HG03457 (cell line): ENCODE measurements at regions not wholly inside any gene's neighbourhood (a gene's known extent, or its start where the extent isn't known, plus 50 kb on each side); places are given as distances from the start of the nearest gene placed in this dataset.

Experiments used
- ATAC-seq: cut with Tn5 transposase; IDR thresholded peaks from one replicate; pipeline ENCODE4 v1.9.1; 2021; ENCODE audit warnings: moderate number of reproducible peaks; ENCODE audit not compliant: unreplicated experiment

DNA sequence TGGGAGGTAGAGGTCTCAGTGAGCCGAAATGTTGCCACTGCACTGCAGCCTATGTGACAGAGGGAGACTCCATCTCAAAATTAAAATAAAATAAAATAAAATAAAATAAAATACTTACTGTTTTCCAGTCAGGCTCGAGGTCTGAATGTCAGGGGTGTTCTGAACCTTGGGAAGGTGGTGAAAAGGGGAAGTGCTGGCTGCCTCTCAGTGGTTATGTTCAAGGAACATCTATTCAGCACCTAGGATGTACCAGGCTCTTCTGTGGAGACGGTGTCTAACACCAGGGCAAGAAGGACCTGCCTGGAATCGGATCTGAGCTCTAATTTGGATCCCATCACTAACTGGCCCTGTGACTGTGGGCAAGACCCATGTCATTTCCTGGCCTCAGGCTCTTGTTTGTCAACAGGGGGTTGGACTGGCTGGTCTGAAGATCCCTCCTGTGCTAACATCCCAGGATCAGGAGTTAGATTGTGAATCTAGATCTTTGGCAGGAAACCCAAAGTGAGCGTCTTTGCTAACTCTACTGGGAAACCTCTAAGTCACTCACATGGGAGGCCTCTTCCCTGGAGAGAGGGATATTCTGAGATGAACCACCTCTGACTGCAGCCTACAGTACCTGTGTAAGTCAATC, 63.4 kb upstream of the SIRPG start:
- no peak for ATAC-seq

DNA sequence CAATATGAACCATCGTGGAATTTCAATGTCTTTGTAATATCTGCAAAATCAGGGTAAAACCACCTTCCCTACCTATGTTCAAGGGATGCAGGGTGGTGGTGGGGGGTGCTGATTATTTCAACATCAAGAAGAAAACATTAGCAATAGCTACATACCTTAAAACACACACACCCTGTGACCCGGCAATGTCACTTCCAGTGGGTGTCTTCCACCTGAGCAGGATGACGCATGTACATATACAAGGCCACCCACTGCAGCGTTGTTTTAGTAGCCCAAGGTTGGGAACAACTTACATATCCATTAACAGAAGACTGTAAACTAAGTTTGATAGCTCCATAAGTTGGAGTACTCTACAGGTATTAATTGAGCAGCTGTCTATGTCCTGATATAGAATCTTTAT, 62.6 kb upstream of the SIRPG start:
- ATAC-seq = no peak

DNA sequence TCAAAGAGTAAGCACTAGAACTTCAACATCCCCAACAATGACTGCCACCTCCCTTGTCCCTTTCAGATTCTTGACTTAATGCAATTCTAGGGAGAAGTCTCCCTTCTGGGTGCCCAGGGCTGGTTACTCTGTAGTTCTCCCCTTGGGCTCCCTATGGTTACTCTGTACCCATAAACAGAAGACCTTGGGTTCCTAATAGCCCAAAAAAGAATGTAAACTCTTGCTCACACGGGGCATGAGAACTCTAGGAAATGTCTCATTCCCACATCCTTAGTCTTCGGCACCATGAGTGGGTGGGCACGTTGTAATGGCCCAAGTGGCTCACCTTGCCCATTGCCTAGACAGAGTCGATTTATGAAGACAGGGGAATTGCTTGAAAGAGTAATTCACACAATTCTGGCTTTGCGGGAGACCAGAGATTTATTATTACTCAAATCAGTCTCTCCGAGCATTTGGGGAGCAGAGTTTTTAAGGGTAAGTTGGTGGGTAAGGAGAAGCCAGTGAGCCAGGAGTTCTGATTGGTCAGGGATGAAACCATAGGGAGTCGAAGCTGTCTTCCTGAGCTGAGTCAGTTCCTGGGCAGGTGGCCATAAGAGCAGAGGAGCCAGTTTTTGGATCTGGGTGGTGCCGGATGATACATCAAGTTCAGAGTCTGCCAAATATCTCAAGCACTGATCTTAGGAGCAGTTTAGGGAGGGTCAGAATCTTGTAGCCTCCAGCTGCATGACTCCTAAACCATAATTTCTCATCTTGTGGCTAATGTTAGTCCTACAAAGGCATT, 61.2 kb upstream of the SIRPG start:
- no peak for ATAC-seq

DNA sequence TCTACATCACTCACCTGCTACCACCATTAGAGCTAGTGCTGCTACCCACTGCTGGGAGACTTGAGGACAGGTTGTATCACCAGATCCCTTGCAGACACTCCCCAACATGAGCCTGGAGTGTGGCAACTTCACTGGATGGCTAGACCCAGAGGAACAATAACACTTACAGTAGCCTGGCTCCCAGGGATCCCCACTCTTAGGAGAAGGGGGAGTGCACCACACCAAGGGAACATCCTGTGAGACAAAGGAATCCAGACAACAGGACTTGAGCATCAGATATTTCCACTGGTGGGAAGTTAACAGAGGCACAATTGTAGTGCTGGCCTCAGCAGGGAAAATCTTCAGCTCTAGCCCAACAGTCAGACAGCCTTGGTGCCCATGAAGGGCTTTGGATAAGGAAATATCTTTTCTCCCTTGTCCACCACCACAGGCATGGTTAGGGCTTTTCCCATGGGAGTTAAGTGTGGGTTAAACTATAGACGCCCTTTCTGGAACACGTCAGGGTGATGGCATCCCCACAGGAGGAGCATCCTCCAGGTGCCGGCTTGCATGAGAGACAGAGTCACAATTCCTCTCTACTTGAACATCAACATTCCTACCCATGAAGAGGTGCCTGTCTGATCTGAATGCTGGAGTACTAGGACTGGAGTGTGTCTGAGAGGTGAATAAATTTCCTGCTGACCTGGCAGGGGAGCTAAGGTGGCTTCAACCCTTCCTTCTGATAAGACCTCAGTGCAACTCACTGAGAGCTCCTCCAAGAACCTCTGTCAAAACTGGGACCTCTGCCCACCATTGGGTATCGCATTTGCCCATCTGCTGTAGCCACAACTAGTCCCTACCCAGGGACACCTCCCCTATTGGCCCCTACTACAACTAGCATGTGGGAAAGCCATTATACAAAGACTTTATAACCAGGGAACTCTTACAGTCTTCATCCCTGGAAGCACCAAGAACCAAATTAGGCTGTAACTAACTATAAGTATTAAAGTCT, 55.4 kb upstream of the SIRPG start:
- ATAC-seq = no peak

DNA sequence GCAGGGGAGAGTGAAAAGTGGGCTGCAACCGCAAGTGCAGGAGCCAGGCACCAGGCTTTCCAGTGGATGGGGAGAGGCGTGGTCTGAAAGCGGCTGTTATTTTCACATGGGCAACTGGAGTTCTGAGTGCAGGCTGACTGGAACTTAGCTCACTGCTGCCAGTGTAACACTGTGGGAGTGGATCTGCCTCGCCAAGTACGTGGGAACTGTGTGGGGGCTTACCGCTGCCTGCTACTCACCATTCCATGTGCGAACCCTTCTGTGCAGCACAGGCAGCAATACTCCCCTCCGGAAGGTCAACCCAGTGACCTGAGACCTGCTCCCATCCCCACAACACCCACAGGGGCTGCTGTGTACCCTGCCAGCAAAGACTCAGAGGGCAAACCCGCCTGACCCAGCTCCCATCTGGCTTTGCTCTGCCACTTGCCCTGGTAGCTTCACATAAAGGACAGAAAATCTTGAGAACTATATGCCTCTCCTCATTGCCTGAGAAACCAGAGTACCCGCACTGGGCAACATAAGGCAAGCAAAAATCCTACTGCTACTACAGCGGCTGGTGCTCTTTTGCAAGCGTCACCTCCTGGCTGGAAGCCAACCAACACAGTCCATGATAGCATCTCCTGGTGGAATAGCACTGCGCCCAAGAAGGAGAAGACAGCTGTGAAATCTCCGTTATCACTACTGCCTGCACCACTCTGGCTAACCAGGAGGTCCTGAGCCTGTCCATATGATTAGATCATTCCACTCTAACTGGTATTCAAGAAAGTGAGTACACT, 54.4 kb upstream of the SIRPG start:
- no peak for ATAC-seq

DNA sequence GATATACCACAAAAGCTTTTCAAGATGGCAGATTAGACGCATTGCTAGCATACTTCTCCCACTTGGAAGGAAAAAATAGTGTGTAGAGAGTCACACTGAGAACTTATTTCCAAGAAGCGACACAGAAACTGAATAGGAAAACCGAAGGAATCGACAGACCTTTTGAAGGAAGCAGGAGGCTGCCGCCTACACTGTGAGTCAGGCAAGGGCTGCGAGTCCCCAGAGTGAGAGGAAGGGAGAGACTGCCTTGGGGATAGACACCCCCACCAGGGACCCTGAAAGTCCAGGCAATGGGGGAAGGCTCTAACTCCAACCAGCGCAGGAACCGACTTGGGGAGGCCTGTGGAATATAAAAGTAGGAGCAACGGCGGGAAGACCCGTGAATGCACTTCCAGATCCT, 53.7 kb upstream of the SIRPG start:
- no peak for ATAC-seq

DNA sequence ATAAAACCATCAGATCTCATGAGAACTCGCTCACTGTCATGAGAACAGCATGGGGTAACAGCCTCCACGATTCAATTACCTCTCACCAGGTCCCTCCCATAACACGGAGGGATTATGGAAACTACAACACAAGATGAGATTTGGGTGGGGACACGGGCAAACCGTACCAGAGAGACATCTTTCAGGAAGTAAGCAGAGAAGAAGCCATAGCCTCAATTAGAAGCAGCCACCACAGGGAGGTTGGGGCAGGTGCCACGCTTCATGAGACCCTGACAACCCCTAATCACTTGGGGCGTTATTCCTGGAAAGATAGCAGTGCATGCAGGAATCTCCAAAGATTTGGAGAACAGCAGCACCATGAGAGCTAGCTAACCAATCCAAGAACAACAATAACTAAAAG, 52.9 kb upstream of the SIRPG start:
- no peak for ATAC-seq

DNA sequence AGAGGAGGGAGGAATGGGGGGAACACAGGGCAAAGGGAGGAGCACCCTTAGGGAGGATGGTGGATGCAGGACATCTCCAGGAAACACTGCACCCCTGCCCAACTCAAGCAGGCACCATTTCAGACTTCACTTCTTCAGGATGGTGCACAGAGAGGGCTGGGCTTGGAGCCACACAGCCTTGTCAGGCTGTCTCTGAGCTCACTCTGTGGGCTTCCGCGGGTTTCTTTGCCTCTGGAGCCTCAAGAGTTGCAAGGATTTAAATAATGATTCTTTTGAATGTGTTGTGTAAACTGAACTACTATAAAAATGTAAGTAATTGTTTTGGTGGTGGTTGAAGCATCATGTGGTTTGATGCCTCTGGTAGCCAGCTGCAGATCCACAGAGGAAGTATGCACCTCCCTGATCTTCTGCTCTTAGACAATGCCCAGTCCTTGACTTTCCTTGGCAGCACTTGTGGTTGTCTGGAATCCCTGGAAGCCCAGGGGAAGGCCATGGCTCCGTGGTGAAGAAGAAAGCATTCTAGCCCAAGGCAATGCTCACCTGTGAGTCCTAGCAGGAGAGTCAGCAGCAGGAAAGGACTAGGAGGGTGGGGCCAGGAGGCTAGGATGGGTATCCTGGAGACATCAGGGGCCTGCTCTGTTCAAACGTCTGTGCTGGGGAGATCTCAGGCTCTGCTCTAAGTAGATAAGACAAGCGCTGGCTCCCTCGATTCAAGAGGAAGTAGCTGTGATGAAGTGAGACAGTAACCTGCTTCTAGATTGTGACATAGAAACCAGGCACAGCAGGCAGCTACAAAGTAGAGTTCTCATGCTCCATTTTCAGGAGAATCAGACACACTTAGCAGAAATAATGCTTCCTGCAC, 50.2 kb upstream of the SIRPG start:
- no peak for ATAC-seq
